K562 (cell line): ENCODE measurements at regions not wholly inside any gene's neighbourhood (a gene's known extent, or its start where the extent isn't known, plus 50 kb on each side); places are given as distances from the start of the nearest gene placed in this dataset.
A peak's percentile ranks its signal among the peaks of the same experiment; 100 is the strongest.

Experiments used
- ERF ChIP-seq: fragments of 450-650 bp; formaldehyde crosslinking; IDR thresholded peaks from 2 replicates; pipeline ENCODE4 v1.4.0; 2020; ENCODE audit warnings: mild to moderate bottlenecking, mixed read lengths
- HMBOX1 ChIP-seq: sonication (generic); IDR thresholded peaks from 2 replicates; pipeline ENCODE4 v1.6.1; 2016
- HNRNPK ChIP-seq: fragments of 200-400 bp; formaldehyde crosslinking; IDR thresholded peaks from one replicate; pipeline ENCODE4 v1.6.1; 2018; ENCODE audit warnings: mild to moderate bottlenecking, low read depth, low read length; ENCODE audit not compliant: poor library complexity, severe bottlenecking
- LEF1 ChIP-seq: fragments of 450-650 bp; IDR thresholded peaks from 2 replicates; pipeline ENCODE4 v1.6.1; 2016; ENCODE audit warnings: mild to moderate bottlenecking
- MEIS2 ChIP-seq: fragments of 450-650 bp; IDR thresholded peaks from 2 replicates; pipeline ENCODE4 v1.6.1; 2014; ENCODE audit warnings: mild to moderate bottlenecking; ENCODE audit not compliant: partially characterized antibody
- MLLT1 ChIP-seq, 2 experiments: fragments of 450-650 bp; IDR thresholded peaks; 2 replicates each; pipeline ENCODE4 v1.6.1; 2016
- MTA1 ChIP-seq: fragments of 450-650 bp; IDR thresholded peaks from 2 replicates; pipeline ENCODE4 v1.6.1; 2017; ENCODE audit warnings: borderline replicate concordance
- NFIC ChIP-seq: fragments of 450-650 bp; IDR thresholded peaks from 2 replicates; pipeline ENCODE4 v1.6.1; 2017; ENCODE audit warnings: mild to moderate bottlenecking, inconsistent platforms
- NR2F6 ChIP-seq: fragments of 450-650 bp; formaldehyde crosslinking; IDR thresholded peaks from 2 replicates; pipeline ENCODE4 v1.4.0; 2020; ENCODE audit warnings: mild to moderate bottlenecking
- SP1 ChIP-seq: sonication (generic); formaldehyde crosslinking; IDR thresholded peaks from 2 replicates; pipeline ENCODE4 v1.8.1; 2022; ENCODE audit warnings: mild to moderate bottlenecking, missing genetic modification reagents
- SRSF1 ChIP-seq: fragments of 200-400 bp; formaldehyde crosslinking; IDR thresholded peaks from 2 replicates; pipeline ENCODE4 v1.6.1; 2017; ENCODE audit warnings: mild to moderate bottlenecking, low read depth, low read length, moderate library complexity
- TBL1XR1 ChIP-seq, 2 experiments: IDR thresholded peaks; 2 replicates each; pipeline ENCODE4 v1.6.1; 2012; ENCODE audit warnings: improper control_type of control experiment in 2 of 2, low read length in 2 of 2, mild to moderate bottlenecking in 1 of 2
- THRA ChIP-seq: fragments of 450-650 bp; IDR thresholded peaks from 2 replicates; pipeline ENCODE4 v1.6.1; 2017; ENCODE audit warnings: mild to moderate bottlenecking, moderate library complexity
- ZBTB8A ChIP-seq: fragments of 450-650 bp; IDR thresholded peaks from 2 replicates; pipeline ENCODE4 v1.6.1; 2018; ENCODE audit warnings: mild to moderate bottlenecking, moderate library complexity; ENCODE audit not compliant: partially characterized antibody
- ZNF197 ChIP-seq: fragments of 200-800 bp; sonication (Bioruptor generic); IDR thresholded peaks from 2 replicates; pipeline ENCODE4 v1.6.1; 2016; ENCODE audit warnings: low read depth, missing genetic modification characterization, missing compliant biosample characterization
- ZNF561 ChIP-seq: fragments of 450-650 bp; formaldehyde crosslinking; conservative IDR thresholded peaks from 2 replicates; pipeline ENCODE4 v1.4.0; 2020; ENCODE audit warnings: mild to moderate bottlenecking, moderate library complexity
- TF ChIP-seq, protein P1 (sequence below), 3 experiments: IDR thresholded peaks in 2 of 3; conservative IDR thresholded peaks in 1 of 3; 2 replicates each; pipeline ENCODE4 v1.5.1; 2011 to 2012; ENCODE audit warnings: low read length in 3 of 3, mild to moderate bottlenecking in 3 of 3, control low read depth in 2 of 3, improper control_type of control experiment in 1 of 3, inconsistent platforms in 1 of 3, low read depth in 1 of 3, mixed read lengths in 1 of 3, moderate library complexity in 1 of 3; ENCODE audit not compliant: insufficient read depth in 2 of 3
- TF ChIP-seq, protein P2 (sequence below): fragments of 450-650 bp; formaldehyde crosslinking; IDR thresholded peaks from 2 replicates; pipeline ENCODE4 v1.4.0; 2020; ENCODE audit warnings: mild to moderate bottlenecking, moderate library complexity

DNA sequence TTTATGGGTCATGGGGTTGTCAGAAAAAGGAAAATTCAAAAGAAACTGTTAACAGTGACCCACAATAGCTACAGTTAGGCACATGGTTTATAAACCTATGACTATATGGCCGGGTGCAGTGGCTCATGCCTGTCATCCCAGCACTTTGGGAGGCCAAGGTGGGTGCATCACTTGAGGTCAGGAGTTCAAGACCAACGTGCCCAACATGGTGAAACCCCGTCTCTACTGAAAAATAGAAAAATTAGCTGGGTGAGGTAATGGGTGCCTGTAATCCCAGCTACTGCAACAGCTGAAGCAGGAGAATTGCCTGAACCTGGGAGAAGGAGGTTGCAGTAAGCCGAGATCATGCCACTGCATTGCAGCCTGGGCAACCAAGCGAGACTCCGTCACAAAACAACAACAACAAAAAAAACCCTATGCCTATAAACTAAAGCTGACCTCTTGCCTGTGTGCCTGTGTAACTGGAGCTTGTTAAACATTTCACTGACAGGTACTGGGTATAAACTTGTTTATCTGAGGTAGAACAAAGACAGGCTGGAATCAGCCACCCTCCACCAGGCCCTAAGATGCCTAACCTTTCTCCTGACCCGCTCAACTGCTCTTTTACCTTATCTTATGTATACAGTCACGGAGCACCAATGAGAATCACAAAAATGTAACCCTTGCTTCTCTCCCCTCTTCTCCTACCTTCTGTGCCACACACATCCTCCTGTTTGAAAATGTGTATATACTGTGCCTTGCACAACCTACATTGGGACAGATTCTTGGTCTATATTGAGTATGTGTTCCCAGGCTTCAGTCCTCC is 62.9 kb upstream of the ATF7IP2 start (continued):
- TF ChIP-seq, protein P1, sequence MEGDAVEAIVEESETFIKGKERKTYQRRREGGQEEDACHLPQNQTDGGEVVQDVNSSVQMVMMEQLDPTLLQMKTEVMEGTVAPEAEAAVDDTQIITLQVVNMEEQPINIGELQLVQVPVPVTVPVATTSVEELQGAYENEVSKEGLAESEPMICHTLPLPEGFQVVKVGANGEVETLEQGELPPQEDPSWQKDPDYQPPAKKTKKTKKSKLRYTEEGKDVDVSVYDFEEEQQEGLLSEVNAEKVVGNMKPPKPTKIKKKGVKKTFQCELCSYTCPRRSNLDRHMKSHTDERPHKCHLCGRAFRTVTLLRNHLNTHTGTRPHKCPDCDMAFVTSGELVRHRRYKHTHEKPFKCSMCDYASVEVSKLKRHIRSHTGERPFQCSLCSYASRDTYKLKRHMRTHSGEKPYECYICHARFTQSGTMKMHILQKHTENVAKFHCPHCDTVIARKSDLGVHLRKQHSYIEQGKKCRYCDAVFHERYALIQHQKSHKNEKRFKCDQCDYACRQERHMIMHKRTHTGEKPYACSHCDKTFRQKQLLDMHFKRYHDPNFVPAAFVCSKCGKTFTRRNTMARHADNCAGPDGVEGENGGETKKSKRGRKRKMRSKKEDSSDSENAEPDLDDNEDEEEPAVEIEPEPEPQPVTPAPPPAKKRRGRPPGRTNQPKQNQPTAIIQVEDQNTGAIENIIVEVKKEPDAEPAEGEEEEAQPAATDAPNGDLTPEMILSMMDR (IDR thresholded peaks at IDR 0.05 in 2 of 3, conservative IDR thresholded peaks at IDR 0.05 in 1 of 3; ENCODE audit: insufficient read depth in 2 of 3, low read depth in 1 of 3, low read length in 3 of 3) = no peak
- TF ChIP-seq THRA (no peak), NR2F6 (CRISPR knock-in tag) (no peak), ZNF561 (no peak), MLLT1 (IDR thresholded peaks at IDR 0.05) (no peak), NFIC (peak; percentile 50), ZNF197 (CRISPR knock-in tag) (no peak), TBL1XR1 (IDR thresholded peaks at IDR 0.05; ENCODE audit: low read length in 2 of 2) (0 out of 4 replicates have a peak, but pooled peaks of 1 of the 2 experiments have one; percentile 8), ERF (no peak), MTA1 (no peak), MEIS2 (no peak), HMBOX1 (peak; percentile 84), ZBTB8A (no peak), HNRNPK (no peak), LEF1 (peak; percentile 62; the same call in 1 of the 2 replicates), SP1 (no peak), SRSF1 (no peak)
- TF ChIP-seq, protein P2, sequence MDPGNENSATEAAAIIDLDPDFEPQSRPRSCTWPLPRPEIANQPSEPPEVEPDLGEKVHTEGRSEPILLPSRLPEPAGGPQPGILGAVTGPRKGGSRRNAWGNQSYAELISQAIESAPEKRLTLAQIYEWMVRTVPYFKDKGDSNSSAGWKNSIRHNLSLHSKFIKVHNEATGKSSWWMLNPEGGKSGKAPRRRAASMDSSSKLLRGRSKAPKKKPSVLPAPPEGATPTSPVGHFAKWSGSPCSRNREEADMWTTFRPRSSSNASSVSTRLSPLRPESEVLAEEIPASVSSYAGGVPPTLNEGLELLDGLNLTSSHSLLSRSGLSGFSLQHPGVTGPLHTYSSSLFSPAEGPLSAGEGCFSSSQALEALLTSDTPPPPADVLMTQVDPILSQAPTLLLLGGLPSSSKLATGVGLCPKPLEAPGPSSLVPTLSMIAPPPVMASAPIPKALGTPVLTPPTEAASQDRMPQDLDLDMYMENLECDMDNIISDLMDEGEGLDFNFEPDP (CRISPR knock-in tag) = no peak
